Loucy (cell line): ENCODE measurements at regions not wholly inside any gene's neighbourhood (a gene's known extent, or its start where the extent isn't known, plus 50 kb on each side); places are given as distances from the start of the nearest gene placed in this dataset.

Experiments
- H2AFZ ChIP-seq: fragments of 200-600 bp; sonication (generic); 2 replicates; pipeline ENCODE4 v1.6.0; 2016; ENCODE audit warnings: antibody characterized with exemption, mild to moderate bottlenecking, low read length, moderate library complexity
- H3F3A ChIP-seq: fragments of 200-600 bp; 2 replicates; pipeline ENCODE4 v1.6.0; 2016; ENCODE audit warnings: antibody characterized with exemption, low read depth, mild to moderate bottlenecking
- H3K27me3 ChIP-seq: fragments of 200-600 bp; sonication (generic); 2 replicates; pipeline ENCODE4 v1.6.1; 2014; ENCODE audit warnings: low read length, mild to moderate bottlenecking; ENCODE audit not compliant: insufficient read depth, poor library complexity, severe bottlenecking
- H3K36me3 ChIP-seq: fragments of 200-600 bp; sonication (generic); 2 replicates; pipeline ENCODE4 v1.6.1; 2016; ENCODE audit warnings: low read length; ENCODE audit not compliant: insufficient read depth
- H3K4me1 ChIP-seq: fragments of 200-600 bp; sonication (generic); 2 replicates; pipeline ENCODE4 v1.5.1; 2014; ENCODE audit warnings: low read length, mild to moderate bottlenecking; ENCODE audit not compliant: insufficient read depth, poor library complexity, severe bottlenecking
- H3K4me2 ChIP-seq: fragments of 200-600 bp; sonication (generic); 2 replicates; pipeline ENCODE4 v1.6.0; 2014; ENCODE audit warnings: antibody characterized with exemption, low read length, low read depth, mild to moderate bottlenecking; ENCODE audit not compliant: poor library complexity, severe bottlenecking
- H3K4me3 ChIP-seq: fragments of 200-600 bp; sonication (generic); 2 replicates; pipeline ENCODE4 v1.5.1; 2014; ENCODE audit warnings: low read length, mild to moderate bottlenecking, mixed read lengths; ENCODE audit not compliant: poor library complexity, severe bottlenecking
- H3K79me2 ChIP-seq: fragments of 200-600 bp; sonication (generic); 2 replicates; pipeline ENCODE4 v1.6.1; 2014; ENCODE audit warnings: low read length; ENCODE audit not compliant: insufficient read depth
- H3K9ac ChIP-seq: fragments of 200-600 bp; sonication (generic); 2 replicates; pipeline ENCODE4 v1.6.0; 2014; ENCODE audit warnings: mild to moderate bottlenecking, low read depth, low read length, moderate library complexity; ENCODE audit not compliant: poor library complexity, severe bottlenecking
- H3K9me2 ChIP-seq: fragments of 200-600 bp; sonication (generic); replicated peaks from 2 replicates; pipeline ENCODE4 v1.6.1; 2016; ENCODE audit warnings: low read depth, low read length, mixed read lengths
- H3K9me3 ChIP-seq: fragments of 200-600 bp; sonication (generic); 2 replicates; pipeline ENCODE4 v1.6.1; 2014; ENCODE audit warnings: mild to moderate bottlenecking, antibody characterized with exemption, low read length, low read depth; ENCODE audit not compliant: insufficient read depth
- H4K20me1 ChIP-seq: fragments of 200-600 bp; sonication (generic); 2 replicates; pipeline ENCODE4 v1.6.0; 2014; ENCODE audit warnings: antibody characterized with exemption, low read length, mild to moderate bottlenecking; ENCODE audit not compliant: insufficient read depth, poor library complexity, severe bottlenecking
- CTCF ChIP-seq: fragments of 200-600 bp; sonication (generic); conservative IDR thresholded peaks from 2 replicates; pipeline ENCODE4 v1.5.1; 2014; ENCODE audit warnings: mild to moderate bottlenecking, antibody characterized with exemption, low read length
- EZH2phosphoT487 ChIP-seq: fragments of 200-600 bp; IDR thresholded peaks from 2 replicates; pipeline ENCODE4 v1.6.1; 2018; ENCODE audit warnings: antibody characterized with exemption, mild to moderate bottlenecking, moderate library complexity, borderline replicate concordance

- no peaks in the 10 kb centered on the region for H3K9me2 ChIP-seq
- no peak overlapping the region for H2AFZ ChIP-seq
- H3K4me1 ChIP-seq: no peaks in the 10 kb centered on the region
- no peaks in the 10 kb centered on the region for H3K36me3 ChIP-seq
- H3K79me2 ChIP-seq: no peaks in the 10 kb centered on the region
- no peaks in the 10 kb centered on the region for H4K20me1 ChIP-seq
- H3K9me3 ChIP-seq: no peaks in the 10 kb centered on the region
- H3K9ac ChIP-seq: no peak overlapping the region
- H3K27me3 ChIP-seq: no peaks in the 10 kb centered on the region
- no peak overlapping the region for H3K4me3 ChIP-seq
- TF ChIP-seq CTCF (no peak), EZH2phosphoT487 (no peak)
- H3F3A ChIP-seq: no peaks in the 10 kb centered on the region
- no peak overlapping the region for H3K4me2 ChIP-seq
These were observed 183.6 kb downstream of the FAXC start for GRCh38 chr6:99165838-99166237.

GRCh38 chr6:99152347-99152643, 197.2 kb downstream of the FAXC start:
- Histone ChIP-seq H3K4me3 (no peak overlapping the region), H3K9me3 (no peaks in the 10 kb centered on the region), H3F3A (no peaks in the 10 kb centered on the region), H3K36me3 (no peaks in the 10 kb centered on the region), H3K79me2 (no peaks in the 10 kb centered on the region), H3K4me2 (no peak overlapping the region), H4K20me1 (no peaks in the 10 kb centered on the region), H3K9me2 (no peaks in the 10 kb centered on the region), H2AFZ (no peak overlapping the region), H3K9ac (no peak overlapping the region), H3K27me3 (no peaks in the 10 kb centered on the region), H3K4me1 (no peaks in the 10 kb centered on the region)
- no peak for TF ChIP-seq CTCF
- no peak for TF ChIP-seq EZH2phosphoT487

- TF ChIP-seq CTCF (peak; percentile 64), EZH2phosphoT487 (no peak)
- Histone ChIP-seq H3K36me3 (no peaks in the 10 kb centered on the region), H3K9me2 (no peaks in the 10 kb centered on the region), H3F3A (no peaks in the 10 kb centered on the region), H2AFZ (no peak overlapping the region), H3K79me2 (no peaks in the 10 kb centered on the region), H3K4me1 (no peaks in the 10 kb centered on the region), H3K9ac (no peak overlapping the region), H3K27me3 (no peaks in the 10 kb centered on the region), H3K9me3 (no peaks in the 10 kb centered on the region), H3K4me3 (no peak overlapping the region), H3K4me2 (no peak overlapping the region), H4K20me1 (no peaks in the 10 kb centered on the region)
These were observed 197.7 kb downstream of the FAXC start for GRCh38 chr6:99151634-99152346.
